WTC11 (cell line): ENCODE measurements at regions not wholly inside any gene's neighbourhood (a gene's known extent, or its start where the extent isn't known, plus 50 kb on each side); places are given as distances from the start of the nearest gene placed in this dataset.

ENCODE experiments used
- ATAC-seq: fragments of 200-7000 bp; cut with Tn5 transposase; 2 replicates; pipeline ENCODE4 v1.10.0; 2021; ENCODE audit warnings: mild to moderate bottlenecking, moderate library complexity
- CTCF ChIA-PET: fragments of 300-600 bp; sonication (Branson Sonifier 250); formaldehyde crosslinking; loops from one replicate; lab custom pipeline; 2021; ENCODE audit warnings: antibody characterized with exemption; lab: Charles Lee
- POLR2A ChIA-PET: fragments of 350-600 bp; sonication (Branson Sonifier 250); formaldehyde crosslinking; loops from one replicate; lab custom pipeline; 2021; ENCODE audit warnings: antibody characterized with exemption; lab: Charles Lee
- DNase-seq: peaks from one replicate; pipeline ENCODE4 v3.0.0; 2021; ENCODE audit warnings: low spot score
- H3K27ac Mint-ChIP-seq: 2 replicates; pipeline ENCODE4 v1.8.0; 2021; ENCODE audit warnings: mixed read lengths
- H3K27me3 Mint-ChIP-seq: 2 replicates; pipeline ENCODE4 v1.8.0; 2021; ENCODE audit warnings: low read depth, mild to moderate bottlenecking, moderate library complexity, mixed read lengths
- H3K36me3 Mint-ChIP-seq: 2 replicates; pipeline ENCODE4 v1.8.0; 2021; ENCODE audit warnings: mixed read lengths
- H3K4me1 Mint-ChIP-seq: 2 replicates; pipeline ENCODE4 v1.8.0; 2022; ENCODE audit warnings: mixed read lengths
- H3K4me3 Mint-ChIP-seq: 2 replicates; pipeline ENCODE4 v1.8.0; 2021; ENCODE audit warnings: mild to moderate bottlenecking, moderate library complexity, mixed read lengths
- H3K9me3 Mint-ChIP-seq: 2 replicates; pipeline ENCODE4 v1.8.0; 2021; ENCODE audit warnings: mixed read lengths
- AFF4 ChIP-seq: sonication (generic); formaldehyde crosslinking; IDR thresholded peaks from 2 replicates; pipeline ENCODE4 v1.8.1; 2023; ENCODE audit warnings: mild to moderate bottlenecking, missing genetic modification reagents, borderline replicate concordance
- CDX4 ChIP-seq: fragments of 250-450 bp; sonication (Bioruptor Pico); IDR thresholded peaks from 2 replicates; pipeline ENCODE4 v1.9.0; 2021; ENCODE audit warnings: moderate library complexity, mild to moderate bottlenecking, inconsistent platforms, borderline replicate concordance
- E2F1 ChIP-seq: sonication (generic); formaldehyde crosslinking; IDR thresholded peaks from 2 replicates; pipeline ENCODE4 v1.8.0; 2022; ENCODE audit warnings: mild to moderate bottlenecking, missing genetic modification reagents
- EMX1 ChIP-seq: fragments of 250-450 bp; sonication (Bioruptor Pico); IDR thresholded peaks from 2 replicates; pipeline ENCODE4 v1.8.0; 2021; ENCODE audit warnings: mild to moderate bottlenecking
- ESRRA ChIP-seq: sonication (generic); formaldehyde crosslinking; IDR thresholded peaks from 2 replicates; pipeline ENCODE4 v1.8.1; 2022; ENCODE audit warnings: mild to moderate bottlenecking, missing genetic modification reagents, borderline replicate concordance
- FOXJ3 ChIP-seq: sonication (generic); formaldehyde crosslinking; IDR thresholded peaks from 2 replicates; pipeline ENCODE4 v1.9.0; 2021; ENCODE audit warnings: missing genetic modification reagents, mild to moderate bottlenecking, borderline replicate concordance
- MYBL2 ChIP-seq: sonication (generic); formaldehyde crosslinking; IDR thresholded peaks from 2 replicates; pipeline ENCODE4 v1.8.1; 2023; ENCODE audit warnings: mild to moderate bottlenecking, moderate library complexity, missing genetic modification reagents
- NR2C2 ChIP-seq: sonication (generic); formaldehyde crosslinking; IDR thresholded peaks from 2 replicates; pipeline ENCODE4 v1.8.0; 2022; ENCODE audit warnings: mild to moderate bottlenecking, missing genetic modification reagents
- RORB ChIP-seq: fragments of 250-450 bp; sonication (Bioruptor Pico); IDR thresholded peaks from 2 replicates; pipeline ENCODE4 v1.9.0; 2021; ENCODE audit warnings: mild to moderate bottlenecking
- SMAD3 ChIP-seq: sonication (generic); formaldehyde crosslinking; IDR thresholded peaks from 2 replicates; pipeline ENCODE4 v1.8.0; 2022; ENCODE audit warnings: missing genetic modification reagents, mild to moderate bottlenecking, borderline replicate concordance
- SOX15 ChIP-seq: fragments of 250-450 bp; sonication (Bioruptor Pico); IDR thresholded peaks from 2 replicates; pipeline ENCODE4 v1.9.0; 2021; ENCODE audit warnings: mild to moderate bottlenecking
- SP1 ChIP-seq: sonication (generic); formaldehyde crosslinking; conservative IDR thresholded peaks from 2 replicates; pipeline ENCODE4 v1.8.1; 2022; ENCODE audit warnings: missing genetic modification reagents
- ZMAT4 ChIP-seq: fragments of 250-450 bp; sonication (Bioruptor Pico); IDR thresholded peaks from 2 replicates; pipeline ENCODE4 v1.9.0; 2021; ENCODE audit warnings: mild to moderate bottlenecking
- ZNF232 ChIP-seq: sonication (generic); formaldehyde crosslinking; IDR thresholded peaks from 2 replicates; pipeline ENCODE4 v1.8.0; 2022; ENCODE audit warnings: mild to moderate bottlenecking, missing genetic modification reagents
- ZNF263 ChIP-seq: sonication (generic); formaldehyde crosslinking; IDR thresholded peaks from 2 replicates; pipeline ENCODE4 v1.8.1; 2022; ENCODE audit warnings: low read depth, mild to moderate bottlenecking, moderate library complexity, missing genetic modification reagents
- ZNF396 ChIP-seq: fragments of 250-450 bp; sonication (Bioruptor Pico); IDR thresholded peaks from 2 replicates; pipeline ENCODE4 v1.8.0; 2021; ENCODE audit warnings: mild to moderate bottlenecking, moderate library complexity, borderline replicate concordance
- ZNF423 ChIP-seq: fragments of 250-450 bp; sonication (Bioruptor Pico); IDR thresholded peaks from 2 replicates; pipeline ENCODE4 v2.1.2; 2022; ENCODE audit warnings: mild to moderate bottlenecking, moderate library complexity
- ZNF512 ChIP-seq: sonication (generic); formaldehyde crosslinking; IDR thresholded peaks from 2 replicates; pipeline ENCODE4 v1.8.1; 2022; ENCODE audit warnings: missing genetic modification reagents, borderline replicate concordance
- ZNF532 ChIP-seq: fragments of 250-450 bp; sonication (Bioruptor Pico); IDR thresholded peaks from 2 replicates; pipeline ENCODE4 v1.9.0; 2021; ENCODE audit warnings: mild to moderate bottlenecking, borderline replicate concordance

- H3K27ac Mint-ChIP-seq: no peak overlapping the region
- no peaks in the 10 kb centered on the region for H3K27me3 Mint-ChIP-seq
- CTCF ChIA-PET: no interaction called here
- H3K4me1 Mint-ChIP-seq: no peaks in the 10 kb centered on the region
- ATAC-seq (no peak), DNase-seq (no peak)
- TF ChIP-seq SMAD3 (CRISPR knock-in tag) (no peak), EMX1 (CRISPR knock-in tag) (no peak), ZNF532 (CRISPR knock-in tag) (no peak), SOX15 (CRISPR knock-in tag) (no peak), ZMAT4 (no peak)
- TF ChIP-seq, all 79 proteins: peak for 0
- Mint-ChIP-seq H3K36me3 (no peaks in the 10 kb centered on the region), H3K4me3 (no peak overlapping the region), H3K9me3 (no peaks in the 10 kb centered on the region)
- POLR2A ChIA-PET: no interaction called here
These were observed 717.9 kb upstream of the ADAMTS16 start for GRCh38 chr5:4422247-4422646.

GRCh38 chr5:4424895-4425294 is 715.2 kb upstream of the ADAMTS16 start:
- CTCF ChIA-PET: no interaction called here
- POLR2A ChIA-PET: no interaction called here
- TF ChIP-seq SP1 (CRISPR knock-in tag): no peak
- TF ChIP-seq ZMAT4: no peak
- TF ChIP-seq CDX4 (CRISPR knock-in tag): no peak
- TF ChIP-seq RORB: no peak
- TF ChIP-seq NR2C2 (CRISPR knock-in tag): no peak
- no peak for TF ChIP-seq ESRRA (CRISPR knock-in tag)
- no peak for TF ChIP-seq ZNF423
- no peak overlapping the region for H3K4me3 Mint-ChIP-seq
- no peaks in the 10 kb centered on the region for H3K36me3 Mint-ChIP-seq
- H3K9me3 Mint-ChIP-seq: no peaks in the 10 kb centered on the region
- H3K27me3 Mint-ChIP-seq: no peaks in the 10 kb centered on the region
- H3K27ac Mint-ChIP-seq: no peak overlapping the region
- ATAC-seq (no peak), DNase-seq (no peak)
- no peaks in the 10 kb centered on the region for H3K4me1 Mint-ChIP-seq

GRCh38 chr5:4440536-4440935 is 699.6 kb upstream of the ADAMTS16 start:
- no peak for DNase-seq
- Mint-ChIP-seq H3K27me3 (peaks cover 3% of the 10 kb centered on the region; the same call in 1 of the 2 replicates), H3K27ac (no peak overlapping the region), H3K4me3 (no peak overlapping the region), H3K36me3 (no peaks in the 10 kb centered on the region), H3K4me1 (no peaks in the 10 kb centered on the region), H3K9me3 (peaks cover 27% of the 10 kb centered on the region)
- POLR2A ChIA-PET: no interaction called here
- CTCF ChIA-PET: no interaction called here
- ATAC-seq: no peak
- TF ChIP-seq MYBL2 (CRISPR knock-in tag) (no peak), FOXJ3 (CRISPR knock-in tag) (no peak), ZNF396 (CRISPR knock-in tag) (no peak), ZNF232 (CRISPR knock-in tag) (no peak), AFF4 (CRISPR knock-in tag) (no peak), ZMAT4 (no peak), ZNF512 (CRISPR knock-in tag) (no peak), E2F1 (CRISPR knock-in tag) (no peak), ZNF263 (CRISPR knock-in tag) (no peak)
